Bone marrow (tissue), 2 donors: ENCODE measurements at regions not wholly inside any gene's neighbourhood (a gene's known extent, or its start where the extent isn't known, plus 50 kb on each side); places are given as distances from the start of the nearest gene placed in this dataset.
A peak's percentile ranks its signal among the peaks of the same experiment; 100 is the strongest.

ENCODE experiments used
- DNase-seq, 2 donors: peaks; one replicate each; lab custom pipeline; 2025; lab: John Stamatoyannopoulos, UW

DNA sequence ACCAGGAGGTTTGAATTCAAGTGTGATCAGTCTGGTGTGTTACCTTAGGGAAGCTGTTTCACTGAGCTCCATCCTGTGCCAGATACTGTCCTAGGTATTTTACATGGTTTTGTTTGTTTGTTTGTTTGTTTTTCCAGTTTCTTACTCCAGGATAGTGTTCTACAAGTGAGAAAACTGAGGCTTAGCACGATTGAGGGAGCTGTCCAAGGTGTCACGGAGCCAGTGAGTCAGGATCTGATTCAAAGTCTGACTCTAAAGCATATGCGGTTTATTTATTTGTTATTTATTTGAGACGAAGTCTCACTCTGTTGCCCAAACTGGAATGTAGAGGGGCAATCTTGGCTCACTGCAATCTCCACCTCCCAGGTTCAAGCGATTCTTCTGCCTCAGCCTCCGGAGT lies 79.7 kb upstream of the GNG2 start:
- DNase-seq: no peak

DNA sequence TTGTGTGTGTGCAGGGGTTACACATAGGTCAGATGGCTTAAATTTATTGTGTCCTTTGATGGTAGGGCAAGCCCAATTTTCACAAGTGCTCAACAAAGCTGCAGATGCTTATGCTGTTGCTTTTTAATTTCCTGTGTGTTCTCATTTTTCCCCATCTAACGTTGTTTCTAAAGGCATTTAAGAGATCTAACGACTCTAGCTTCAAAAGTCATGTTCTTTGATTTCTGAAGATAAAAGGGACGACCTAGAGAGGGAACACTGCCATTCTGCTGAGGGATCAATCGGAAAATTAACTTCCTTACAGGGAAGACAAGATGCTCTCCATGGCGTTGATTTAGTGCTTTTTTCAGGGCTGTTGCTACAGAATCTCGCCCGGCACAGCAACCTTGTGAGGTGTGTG lies 79.0 kb upstream of the GNG2 start:
- no peak for DNase-seq

DNA sequence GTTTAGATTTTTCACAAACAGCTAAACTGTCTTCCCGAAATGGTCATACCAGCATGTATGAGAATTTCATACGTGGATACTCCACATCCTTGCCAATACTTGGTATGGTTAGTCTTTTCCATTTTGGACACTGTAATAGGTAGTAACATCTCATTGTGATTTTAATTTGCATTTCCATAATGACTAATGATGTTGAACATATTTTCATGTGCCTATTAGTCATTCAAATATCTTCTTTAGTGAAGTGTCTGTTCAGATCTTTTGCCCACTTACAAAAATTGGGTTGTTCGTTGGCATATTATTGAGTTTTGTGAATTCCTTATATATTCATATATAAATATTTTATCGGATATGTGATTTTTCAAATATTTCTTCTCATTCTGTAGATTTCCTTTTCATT lies 78.0 kb upstream of the GNG2 start:
- DNase-seq: no peak

DNA sequence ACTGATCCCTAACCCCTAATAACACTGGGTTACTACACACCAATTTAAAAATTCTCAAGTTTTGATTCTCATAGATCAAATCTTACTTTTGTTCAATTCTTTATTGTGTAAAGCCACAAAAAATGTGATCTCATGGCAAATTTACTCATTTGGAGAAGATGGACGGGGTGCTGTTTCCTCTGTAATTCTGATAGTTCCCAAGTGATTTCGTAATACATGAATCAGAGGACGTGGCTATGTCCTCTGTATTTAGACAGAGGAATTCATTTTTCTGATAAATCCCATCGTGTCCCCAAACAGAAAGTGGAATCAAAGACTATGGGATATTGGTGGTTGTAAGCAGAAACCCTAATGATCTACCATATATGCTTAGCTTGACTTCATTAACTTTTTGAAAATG lies 76.6 kb upstream of the GNG2 start:
- DNase-seq: no peak

DNA sequence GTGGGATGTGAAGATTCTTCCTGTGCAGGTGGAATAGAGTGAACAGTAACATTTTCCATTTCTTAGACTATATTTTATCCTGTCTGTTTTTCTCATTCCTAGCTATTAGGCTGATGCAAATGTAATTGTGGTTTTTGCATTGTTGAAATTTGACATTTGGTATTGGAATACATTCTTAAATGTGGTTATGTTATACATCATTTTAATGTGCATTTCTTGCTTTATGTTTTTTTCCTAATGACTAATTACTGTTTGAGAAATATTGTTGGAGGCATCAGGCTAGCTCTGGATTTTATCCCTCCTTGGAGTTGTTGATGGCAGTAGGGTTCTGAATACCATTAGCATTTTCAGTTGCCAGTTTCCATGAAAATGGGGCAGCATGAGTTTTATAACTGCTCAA lies 75.9 kb upstream of the GNG2 start:
- DNase-seq: no peak

DNA sequence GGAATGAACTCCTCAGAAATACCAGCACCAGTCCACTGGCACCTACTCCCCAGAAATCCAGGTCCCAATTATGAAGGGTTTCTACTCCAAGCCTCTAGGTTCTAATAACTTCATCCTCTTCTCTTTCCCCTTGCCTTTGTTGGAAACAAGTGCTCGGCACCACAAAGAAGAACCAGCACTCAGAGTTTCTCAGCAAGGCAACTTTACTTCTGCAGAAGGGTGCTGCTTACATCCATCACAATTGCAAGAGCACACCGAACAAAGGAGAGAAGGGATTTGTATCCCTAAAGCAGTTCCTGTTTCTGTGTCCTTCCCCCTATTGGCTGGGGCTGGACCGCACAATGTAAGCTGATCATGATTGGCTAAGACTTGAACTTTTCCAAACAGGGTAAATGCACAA lies 74.2 kb upstream of the GNG2 start:
- DNase-seq: no peak

DNA sequence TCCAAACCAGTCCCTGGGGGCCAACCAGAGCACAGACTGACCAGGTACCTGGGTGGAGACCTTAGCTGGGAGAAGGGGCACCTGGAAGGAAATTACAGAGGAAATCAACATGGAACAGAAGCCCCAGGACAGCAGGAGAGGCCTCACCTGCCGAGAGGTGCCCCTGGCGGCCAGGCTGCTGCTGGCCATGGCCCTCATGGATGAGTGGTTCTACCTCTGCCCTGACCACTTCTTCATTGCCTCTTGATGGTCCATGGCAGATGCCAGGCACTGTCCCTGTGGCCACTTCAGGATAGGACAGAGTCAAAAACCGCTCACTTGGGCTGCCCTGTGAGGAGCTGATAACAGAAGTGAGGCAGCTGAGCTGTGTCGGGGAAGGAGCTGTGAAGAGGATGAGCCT lies 73.1 kb upstream of the GNG2 start:
- no peak for DNase-seq

DNA sequence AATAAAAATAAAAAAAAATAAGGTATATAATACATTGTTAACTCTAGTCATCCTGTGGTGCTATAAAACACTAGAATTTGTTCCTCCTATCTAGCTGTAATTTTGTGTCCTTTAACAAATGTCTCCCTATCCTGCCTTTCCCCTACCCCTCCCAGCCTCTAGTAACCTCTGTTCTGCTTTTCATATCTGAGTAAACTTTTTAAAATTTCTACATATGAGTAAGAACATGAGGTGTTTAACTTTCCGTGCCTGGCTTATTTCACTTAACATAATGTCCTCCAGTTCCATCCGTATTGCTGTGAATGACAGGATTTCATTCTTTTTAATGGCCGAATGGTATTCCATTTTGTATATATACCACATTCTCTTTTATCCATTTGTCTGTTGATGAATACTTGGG lies 71.3 kb upstream of the GNG2 start:
- DNase-seq: no peak

DNA sequence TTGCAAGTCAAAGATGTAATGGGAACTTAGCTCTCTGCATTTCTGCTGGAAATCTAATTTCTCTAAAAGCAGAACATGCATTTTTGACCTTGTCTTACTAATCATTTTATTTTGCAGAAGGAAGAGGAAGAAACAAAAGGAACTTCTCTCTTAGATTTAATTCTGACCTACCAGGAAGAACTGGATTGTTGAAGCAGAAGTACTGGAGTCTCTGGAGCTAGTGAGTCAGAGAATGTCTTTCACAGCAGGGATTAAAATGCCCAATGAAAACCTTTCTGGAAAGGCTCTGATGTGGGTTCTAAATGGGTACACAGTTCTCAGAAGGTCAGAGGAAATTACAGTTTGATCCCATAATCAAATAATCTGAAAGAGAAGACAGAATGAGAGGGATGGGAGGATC lies 70.8 kb upstream of the GNG2 start:
- peak in 1 of 2 donors; percentile 45 for DNase-seq

DNA sequence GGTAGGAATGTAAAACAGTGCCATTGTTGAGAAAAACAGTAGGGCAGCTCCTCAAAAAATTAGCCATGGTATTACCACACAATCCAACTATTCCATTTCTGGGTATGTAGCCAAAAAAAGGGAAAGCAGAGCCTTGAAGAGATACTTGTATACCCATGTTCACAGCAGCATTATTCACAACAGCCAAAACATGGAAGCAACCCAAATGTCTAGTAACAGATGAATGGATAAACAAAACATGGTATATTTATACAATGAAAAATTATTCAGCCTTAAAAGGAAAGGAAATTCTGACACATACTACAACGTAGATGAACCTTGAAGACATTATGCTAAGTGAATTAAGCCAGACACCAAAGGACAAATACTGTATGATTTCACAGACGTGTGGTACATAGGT lies 67.6 kb upstream of the GNG2 start:
- DNase-seq: no peak

DNA sequence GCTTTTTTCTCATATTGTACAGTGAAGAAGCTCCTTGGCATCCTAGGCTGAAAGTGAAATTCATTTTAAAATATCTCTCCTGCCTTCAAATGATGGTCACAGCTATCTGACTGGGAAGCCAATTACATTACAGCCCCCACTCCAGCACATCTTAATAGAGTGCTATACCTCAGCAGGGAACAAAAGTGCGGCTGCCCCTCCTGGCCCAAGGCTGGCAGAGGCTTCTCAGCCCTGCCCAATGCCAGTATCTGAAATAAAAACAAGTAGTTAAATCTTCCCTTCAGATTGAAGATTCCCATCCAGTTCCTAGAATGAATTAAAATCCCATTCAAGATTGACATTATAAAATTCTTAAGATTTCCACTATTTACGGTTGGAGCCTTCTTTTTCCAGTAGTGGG lies 54.9 kb upstream of the GNG2 start:
- no peak for DNase-seq

DNA sequence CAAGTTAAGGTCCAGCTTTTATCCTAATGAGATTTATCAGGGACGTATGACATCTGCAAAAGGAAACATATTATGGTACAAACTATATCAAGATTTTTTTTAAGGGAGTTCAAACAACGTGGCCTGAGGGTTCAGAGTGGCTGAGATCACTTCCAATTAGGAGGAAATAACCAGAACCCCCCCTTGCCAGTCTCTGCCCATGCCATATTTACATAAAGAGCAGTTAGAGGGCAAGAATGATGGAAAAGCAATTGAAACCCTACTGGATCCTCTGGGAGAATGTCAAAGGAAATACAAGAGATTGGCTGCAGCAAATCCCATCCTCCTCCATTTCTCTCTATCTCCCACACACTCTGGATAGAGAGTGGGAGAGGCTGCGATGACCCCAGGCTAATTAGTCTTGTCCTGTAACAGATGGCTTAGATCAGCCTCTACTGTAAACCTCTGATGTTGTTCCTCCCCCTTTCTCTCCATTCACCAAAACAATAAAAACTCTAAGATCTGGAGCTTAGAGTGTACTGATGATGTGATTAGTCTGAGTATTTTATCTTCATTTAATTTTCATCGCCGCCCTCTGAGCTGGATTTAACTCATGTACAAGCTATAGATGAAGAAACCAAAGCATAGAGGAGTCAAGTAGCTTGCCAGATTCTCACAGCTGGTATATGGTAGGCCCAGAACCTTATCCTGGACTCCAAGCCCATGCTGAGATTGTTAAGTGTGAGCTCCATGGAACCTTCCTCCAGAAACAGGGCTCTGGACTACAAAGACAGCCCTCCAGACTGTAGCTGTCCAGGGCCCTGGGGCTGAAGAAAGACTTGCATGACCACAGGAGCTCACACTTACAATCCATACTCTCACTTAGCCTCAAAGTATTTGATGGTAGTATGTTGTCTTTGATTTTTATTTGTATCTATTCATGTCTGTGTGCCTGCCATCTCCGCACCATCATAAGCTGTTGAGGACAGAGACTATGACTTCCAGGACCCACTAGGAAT lies 54.1 kb upstream of the GNG2 start:
- DNase-seq: no peak

DNA sequence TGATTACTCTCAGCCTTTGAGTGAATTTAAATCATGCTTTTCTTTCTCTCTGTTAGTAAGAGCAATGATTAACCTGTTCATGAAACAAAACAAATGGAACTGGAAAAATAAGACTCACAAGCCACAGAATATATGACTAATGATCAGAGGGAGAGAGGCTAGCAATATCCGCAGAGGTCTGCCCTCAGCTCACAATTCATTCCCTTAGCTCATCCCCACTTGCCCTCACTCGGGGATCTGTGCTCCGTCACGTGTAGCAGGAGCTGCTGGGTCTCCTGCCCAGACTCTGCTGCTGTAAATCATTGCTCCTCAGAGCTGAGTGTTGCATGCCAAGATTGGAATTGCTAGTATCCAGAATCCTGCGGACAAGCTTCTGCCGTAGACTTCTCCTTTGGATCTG lies 53.1 kb upstream of the GNG2 start:
- DNase-seq: no peak
